HG03342 (cell line): ENCODE measurements at regions not wholly inside any gene's neighbourhood (a gene's known extent, or its start where the extent isn't known, plus 50 kb on each side); places are given as distances from the start of the nearest gene placed in this dataset.
"Not testable (repeated sequence)": the region's sequence is repeated elsewhere in the genome, so short reads cannot be mapped to it uniquely, and the experiment has no call there.

Experiments
- ATAC-seq: cut with Tn5 transposase; IDR thresholded peaks from one replicate; pipeline ENCODE4 v1.9.1; 2021; ENCODE audit warnings: mild to moderate bottlenecking, moderate library complexity; ENCODE audit not compliant: unreplicated experiment

DNA sequence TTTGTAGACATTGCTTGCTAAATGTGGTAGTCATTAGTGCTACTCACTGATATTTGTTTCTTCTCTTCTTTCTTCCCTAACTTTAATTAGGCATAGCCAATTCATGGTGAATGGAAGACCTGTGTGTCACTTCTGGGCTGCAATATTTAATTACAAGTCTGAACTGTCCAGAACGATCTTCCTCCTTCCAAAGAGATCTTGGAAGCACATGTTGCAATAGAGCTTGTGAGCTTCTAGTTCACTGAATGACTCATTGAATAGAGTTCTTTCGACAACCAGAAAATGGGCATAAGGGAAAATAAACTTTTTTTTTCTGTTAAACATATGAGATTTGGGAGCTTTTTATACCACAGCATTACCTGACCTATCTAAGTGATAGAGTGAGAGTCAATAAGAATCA, 1264.6 kb downstream of the PCDH9 start:
- no peak for ATAC-seq

DNA sequence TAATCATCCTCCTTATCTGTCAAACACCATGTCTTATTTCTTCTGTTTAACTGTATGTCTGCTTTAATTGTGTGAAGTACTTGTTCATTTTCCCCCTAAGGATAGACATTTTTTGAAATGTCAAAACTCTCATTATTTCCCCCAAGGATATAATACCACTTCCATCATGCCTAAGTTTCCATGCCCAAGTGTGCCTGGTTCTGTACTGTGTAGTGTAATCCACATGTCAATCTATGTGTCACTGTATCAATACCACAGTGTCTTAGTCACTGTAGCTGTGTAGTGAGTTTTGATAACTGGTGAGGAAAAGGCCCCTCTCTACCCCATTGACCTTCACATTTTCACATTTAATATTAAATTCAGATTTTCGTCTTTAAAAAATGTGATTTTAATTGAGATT, 1265.5 kb downstream of the PCDH9 start:
- ATAC-seq = no peak

DNA sequence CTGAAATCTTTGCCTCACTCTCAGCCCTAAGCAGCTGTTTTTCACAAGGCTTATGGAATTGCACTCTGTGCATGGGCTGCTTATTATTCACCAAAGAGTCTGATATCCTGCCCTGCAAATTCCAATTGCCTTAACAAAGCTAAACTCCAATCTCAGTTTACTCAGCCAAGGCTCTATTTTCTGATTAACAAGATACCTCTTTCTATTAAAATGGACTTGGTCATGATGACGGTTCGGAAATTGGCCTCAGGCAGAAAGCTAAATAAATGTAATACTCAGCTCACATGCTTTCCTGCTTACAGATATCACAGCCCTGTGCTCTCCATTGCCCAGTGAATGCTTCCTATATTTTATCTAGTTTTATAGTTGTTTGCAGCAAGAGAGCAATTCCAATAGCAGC, 1270.8 kb downstream of the PCDH9 start:
- ATAC-seq = no peak

DNA sequence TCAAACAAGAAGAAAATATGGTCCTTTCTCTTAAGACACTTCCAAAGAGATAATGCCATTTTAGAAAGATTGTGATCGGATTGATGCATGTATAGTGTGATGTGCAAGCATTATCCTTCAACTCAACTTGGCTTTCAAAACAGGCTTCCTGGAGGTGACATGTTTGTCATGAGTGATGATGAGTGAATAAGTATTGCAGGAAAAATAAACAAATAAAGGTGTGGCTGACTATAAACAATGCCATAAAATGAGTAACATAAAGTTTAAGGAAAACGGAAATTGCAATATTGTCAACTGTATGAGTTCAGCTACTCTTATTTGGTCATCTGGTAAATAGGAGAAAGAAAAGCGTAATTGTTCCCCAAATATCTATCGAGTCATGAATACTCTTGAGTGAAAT, 1283.7 kb downstream of the PCDH9 start:
- no peak for ATAC-seq

DNA sequence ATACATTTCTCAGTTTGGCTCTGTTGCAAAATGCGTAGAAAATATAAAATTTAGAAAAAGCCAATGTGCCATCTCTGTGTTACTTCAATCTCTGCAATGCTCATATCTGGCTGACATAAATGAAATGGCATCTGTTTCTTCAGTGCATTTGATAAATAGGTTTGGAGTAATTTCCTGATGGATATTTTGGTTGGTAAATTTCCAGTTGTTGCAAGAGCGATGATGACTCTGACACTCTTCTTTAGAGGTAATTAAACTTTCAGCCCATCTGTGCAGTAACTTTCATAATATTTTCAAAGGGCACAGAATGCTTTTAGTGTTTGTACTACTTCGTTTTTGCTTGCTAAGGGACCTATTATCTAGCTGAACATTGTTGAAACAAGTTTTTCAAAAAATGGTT, 1286.4 kb downstream of the PCDH9 start:
- no peak for ATAC-seq

DNA sequence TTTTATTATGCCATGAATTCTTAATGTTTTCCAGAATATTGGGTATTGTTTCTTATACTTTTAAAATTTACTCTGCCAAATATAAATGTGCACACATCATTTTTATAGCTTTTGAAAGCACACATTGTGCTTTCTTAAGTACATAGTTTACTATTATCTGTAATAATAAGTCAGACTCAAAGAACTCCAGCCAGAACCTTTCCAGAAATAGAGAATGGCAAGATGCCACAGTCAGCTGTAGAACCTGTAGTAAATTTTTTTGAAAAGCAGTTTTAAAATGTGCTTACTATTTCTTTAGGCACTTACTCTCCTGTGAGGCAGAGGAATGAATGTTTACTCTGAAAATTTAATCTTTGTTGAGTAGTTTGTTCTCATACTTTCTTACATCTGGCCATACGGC, 1287.1 kb downstream of the PCDH9 start:
- no peak for ATAC-seq

DNA sequence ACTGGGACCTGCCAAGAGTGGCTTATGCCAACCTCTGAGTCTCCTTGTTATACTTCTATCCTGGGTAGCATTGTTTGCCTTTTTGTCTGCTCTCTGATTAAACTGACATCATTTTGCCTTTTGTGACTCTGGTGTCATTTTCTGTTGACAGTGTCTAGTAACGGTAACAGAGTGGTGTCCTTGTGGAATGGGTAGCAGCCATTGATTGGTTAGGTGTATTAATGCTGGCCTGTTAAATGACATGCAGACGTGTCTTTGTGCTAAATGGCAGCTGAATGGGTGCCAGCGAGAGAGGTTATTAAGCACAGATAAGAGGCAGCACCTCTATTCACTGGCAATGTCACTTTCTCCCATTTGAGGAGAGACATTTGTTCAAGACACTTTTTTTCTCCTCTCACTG, 1289.4 kb downstream of the PCDH9 start:
- ATAC-seq = no peak

DNA sequence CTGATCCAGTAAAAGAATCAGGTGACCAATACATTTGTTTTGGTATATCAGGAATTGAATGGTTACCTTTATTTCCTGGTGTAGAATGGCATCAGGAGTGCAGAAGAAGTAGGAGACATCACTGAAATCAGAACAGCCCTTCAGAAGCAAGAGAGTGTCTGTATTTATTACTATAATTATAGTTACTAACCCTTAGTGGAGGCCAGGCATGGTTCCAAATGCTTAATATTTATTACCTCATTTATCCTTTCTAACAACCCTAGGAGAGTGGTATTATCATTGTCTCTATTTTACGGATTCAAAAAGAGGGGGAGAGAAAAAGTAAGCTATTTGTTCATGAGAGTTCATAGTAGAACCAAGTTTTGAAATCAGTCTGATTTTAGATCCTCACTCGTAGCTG, 1292.9 kb downstream of the PCDH9 start:
- ATAC-seq = no peak

DNA sequence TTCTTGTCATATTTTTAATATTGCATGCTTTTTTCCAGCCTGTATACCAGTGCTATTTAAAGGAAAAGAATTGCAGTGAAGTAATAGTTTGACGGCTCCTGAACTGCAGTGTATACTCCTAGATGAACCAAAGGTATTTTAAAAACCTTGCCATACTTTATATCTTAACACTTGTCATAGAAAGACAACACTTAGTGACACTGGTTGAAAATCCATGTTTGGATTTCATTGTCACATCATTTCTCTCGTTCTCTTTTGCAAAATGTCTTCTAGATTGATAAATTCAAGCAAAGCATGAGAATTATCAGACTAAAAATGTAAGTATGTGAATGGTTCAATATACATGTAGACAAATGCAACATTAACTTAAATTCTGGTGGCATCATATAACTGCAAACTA, 1293.9 kb downstream of the PCDH9 start:
- no peak for ATAC-seq

DNA sequence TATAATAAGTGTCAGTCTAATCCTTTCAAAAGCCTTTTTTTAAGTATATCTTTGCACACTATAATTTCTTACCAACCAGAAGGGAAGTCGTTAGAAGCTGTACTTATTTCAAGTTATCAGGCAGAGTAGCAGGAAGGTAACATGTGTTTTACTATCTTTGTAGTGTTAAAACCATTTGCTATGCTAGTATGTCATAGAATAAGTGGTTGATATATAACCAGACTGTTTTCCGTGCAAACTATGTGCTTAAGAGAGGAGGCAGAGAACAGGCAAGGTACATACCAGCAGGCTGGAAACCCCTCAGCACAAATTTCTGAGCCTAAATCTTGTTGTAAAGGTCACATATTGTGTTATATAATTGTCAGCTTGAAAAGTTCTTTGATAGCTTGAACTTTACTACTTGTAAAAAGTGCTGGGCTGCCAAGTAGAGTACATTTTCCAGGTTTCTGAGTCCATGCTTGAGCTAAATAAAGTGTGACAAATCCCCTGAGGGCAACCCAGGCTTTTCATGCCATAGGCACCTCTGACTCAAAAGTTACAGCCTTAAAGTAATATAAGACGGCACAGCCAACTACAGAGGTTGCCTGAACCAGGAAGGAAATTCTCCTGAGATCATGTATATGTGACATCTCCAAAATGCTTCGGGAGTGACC, 1297.4 kb downstream of the PCDH9 start:
- ATAC-seq = no peak

DNA sequence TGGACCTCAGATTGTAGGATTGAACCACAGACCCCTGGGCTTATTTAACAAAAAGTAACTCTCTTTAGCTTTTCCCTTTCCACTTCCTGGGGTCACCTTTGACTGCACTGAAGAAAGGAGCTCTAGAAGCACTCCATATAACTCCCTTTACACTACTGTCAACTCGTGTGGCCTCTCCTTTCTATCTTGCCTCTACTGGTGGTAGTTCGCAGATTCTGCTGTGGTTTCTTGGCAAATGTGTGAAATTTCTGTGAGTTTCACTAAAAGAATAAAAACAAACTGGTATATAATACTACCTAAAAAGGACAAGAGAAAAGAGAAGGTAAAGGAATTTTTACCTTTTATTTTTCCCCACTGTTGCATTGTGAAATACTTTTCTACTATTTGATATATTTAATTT, 1298.1 kb downstream of the PCDH9 start:
- no peak for ATAC-seq

DNA sequence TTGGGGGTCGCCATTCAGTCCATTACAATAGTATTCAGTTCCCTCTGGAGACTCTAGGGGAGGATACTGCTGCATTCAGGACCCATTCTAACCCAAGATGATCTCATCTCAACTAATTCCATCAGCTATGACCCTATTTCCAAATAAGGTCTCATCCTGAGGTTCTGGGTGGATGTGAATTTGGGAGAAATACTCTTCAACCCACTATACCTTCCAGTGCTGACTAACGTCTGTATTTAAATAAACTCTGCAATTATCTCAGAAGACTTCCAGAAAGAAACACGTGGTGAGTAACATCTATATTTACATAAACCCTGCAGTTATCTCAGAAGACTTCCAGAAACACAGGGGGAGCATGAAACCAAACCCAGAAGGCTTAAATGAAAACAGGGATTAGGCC, 1300.7 kb downstream of the PCDH9 start:
- ATAC-seq = no peak

DNA sequence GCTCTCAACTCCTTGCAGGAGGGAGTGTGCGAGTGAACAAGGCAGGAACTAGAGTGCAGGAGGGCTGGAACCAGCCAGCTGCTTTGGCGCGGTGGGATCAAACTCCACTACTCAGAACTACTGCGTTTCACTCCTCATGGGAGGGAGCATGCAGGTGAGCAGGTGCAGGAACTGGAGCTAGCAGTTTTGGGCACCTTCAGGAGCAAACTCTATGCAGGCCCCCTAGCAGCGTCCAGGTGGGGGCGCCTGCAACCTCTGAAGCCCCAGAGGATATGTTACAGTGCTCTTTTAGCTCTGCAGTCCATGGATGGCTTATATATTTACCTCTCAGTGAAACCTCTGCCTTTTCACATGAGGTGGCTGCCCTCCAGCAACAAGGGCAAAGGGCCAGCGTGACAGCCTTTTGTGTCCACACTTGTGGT, 1303.4 kb downstream of the PCDH9 start:
- no peak for ATAC-seq

DNA sequence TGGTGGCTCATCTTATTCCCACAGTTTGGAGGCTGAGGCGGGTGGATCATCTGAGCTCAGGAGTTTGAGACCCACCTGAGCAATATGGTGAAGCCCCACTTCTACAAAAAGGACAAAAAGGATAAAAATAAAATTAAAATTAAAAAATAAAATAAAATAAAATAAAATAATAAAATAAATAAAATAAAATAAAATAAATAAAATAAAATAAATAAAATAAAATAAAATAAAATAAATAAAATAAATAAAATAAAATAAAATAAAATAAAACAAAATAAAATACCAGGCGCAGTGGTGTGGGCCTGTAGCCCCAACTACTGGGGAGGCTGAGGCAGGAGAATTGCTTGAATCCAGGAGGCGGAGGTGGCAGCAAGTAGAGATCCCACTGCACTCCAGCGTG, 1307.3 kb downstream of the PCDH9 start:
- ATAC-seq = not testable (repeated sequence)

DNA sequence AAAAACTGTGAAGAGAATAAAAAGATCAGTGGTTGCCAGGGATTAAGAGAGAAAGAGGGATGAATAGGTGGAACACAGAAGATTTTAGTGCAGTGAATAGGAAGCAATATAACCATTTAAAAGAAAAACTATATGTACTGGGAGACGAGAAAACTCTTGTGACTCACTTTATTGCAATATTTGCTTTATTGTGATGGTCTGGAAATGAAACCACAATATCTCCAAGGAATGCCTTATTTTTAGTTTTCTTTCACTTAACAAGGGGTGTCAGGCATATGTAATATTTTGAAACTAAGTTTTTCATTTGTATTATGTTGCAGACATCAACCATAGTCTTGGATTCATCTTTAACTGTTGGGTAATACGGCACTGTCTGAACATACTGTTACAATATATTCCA, 1308.2 kb downstream of the PCDH9 start:
- no peak for ATAC-seq

DNA sequence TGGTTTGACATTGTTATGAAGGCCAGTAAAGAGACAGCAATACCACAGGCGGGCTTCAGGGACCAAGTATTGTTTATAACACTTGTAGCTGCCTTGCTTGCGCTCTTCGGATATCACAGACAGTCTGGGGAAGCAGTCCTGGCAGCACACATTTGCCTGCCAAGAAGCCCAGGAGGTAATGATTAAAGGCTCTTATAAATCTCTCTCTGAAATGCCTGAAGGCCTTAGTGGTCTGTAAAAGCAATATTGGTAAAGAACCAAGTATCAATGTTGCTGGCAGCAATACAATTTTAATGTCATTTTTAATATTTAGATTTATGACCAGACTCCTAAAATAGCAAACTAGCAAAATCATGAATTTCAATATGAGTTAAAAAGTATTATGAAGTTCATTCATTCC, 1312.4 kb downstream of the PCDH9 start:
- ATAC-seq = no peak

DNA sequence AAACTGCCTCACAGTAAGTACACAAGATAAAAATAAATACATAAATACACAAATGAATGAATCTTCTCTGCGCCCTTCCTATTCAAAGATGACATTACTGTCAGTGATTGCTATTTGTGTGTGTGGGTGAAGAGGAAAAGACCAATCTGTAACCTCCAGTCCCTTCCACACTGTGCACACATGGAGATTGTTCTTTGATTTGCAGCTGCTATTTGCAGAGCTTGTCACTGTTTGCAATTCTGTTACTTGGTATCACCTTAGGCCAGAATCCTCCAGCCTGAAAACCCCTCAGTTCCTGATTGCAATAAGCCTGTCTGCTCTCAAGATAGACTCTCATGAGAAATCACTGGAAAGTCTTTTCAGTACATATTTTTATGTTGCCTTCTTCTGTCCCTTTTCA, 1314.9 kb downstream of the PCDH9 start:
- ATAC-seq = no peak

DNA sequence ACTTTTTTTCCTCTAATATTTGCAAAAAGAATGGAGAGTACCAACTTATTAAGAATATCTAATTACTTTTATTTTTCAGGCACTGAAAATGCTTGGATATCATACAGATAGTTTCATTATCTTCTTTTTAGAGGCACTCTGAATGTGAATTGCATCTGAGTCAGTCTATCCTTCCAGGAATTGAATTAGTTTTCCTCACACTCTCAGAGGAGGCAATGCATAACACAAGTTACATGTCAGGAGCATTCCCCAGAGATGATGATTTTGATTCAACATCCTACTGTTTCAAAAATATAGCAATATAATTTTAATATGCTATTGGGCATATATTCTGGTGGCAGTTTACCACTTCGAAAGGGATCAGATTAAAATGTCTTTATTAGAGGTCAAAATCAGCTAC, 1315.4 kb downstream of the PCDH9 start:
- ATAC-seq = no peak

DNA sequence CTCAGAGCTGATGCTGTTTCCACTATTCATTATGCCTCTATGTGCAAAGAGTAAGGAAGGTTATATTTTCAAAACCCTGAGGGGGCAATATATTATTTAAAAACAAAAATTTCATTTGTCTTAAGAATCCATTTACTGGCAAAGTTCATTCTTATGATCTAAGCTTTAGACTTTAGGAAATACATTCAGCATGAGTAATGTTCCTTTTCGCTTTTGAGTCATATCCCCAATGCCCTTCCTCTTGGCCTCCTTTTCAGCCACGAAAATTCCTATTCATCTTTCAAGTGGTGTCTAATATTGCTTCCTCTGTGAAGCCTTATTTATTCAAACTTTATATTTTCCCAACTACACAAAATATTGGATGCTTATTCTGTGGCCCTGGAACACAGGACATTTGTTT, 1317.0 kb downstream of the PCDH9 start:
- ATAC-seq = no peak

DNA sequence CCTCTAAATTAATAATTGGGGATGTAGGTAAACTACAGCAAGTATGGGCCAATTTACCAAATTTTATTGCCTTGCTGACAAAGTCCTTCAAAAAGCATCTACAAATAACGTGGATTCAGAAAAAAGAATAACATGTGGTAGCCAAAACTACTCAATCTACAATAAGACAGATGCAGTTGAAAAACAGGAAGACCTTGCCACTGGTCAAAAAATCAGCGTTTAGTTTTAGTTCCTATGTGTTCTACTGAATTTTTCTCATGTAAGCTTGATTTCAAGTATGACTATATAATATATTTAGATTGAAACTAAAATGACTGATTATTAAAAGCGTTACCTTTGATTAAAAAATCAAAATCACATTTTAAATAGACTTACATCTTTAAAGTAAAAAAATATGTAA, 1317.6 kb downstream of the PCDH9 start:
- no peak for ATAC-seq

DNA sequence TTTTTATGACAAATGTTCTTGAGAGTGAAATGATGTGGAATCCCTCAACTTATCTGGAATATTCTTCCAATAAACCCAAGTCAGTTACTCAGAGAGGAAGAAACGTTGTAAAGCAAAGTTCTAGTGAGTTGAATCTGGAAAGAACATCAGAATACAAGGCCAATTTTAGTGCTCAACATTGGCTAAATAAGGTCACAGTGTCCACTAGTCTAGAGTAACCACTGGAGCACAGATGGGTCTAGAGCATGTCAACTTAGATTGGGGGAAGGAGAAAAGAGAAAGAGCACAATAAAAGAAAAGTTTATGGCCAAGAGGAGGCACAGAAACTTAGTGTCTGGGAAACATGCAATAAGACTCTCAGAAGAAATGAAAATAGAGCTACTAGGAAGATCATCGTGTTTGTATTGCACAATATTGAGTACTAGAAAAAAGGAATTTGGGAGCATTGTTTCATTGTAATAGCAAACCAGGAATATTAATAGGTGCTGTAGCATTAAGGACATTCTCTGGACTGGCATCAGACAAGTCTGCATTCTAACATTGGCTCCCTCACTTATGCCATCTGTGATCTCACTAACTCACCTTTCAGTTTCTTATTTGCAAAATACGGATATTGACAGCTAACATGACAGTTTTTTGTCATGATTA, 1318.5 kb downstream of the PCDH9 start:
- ATAC-seq = no peak

DNA sequence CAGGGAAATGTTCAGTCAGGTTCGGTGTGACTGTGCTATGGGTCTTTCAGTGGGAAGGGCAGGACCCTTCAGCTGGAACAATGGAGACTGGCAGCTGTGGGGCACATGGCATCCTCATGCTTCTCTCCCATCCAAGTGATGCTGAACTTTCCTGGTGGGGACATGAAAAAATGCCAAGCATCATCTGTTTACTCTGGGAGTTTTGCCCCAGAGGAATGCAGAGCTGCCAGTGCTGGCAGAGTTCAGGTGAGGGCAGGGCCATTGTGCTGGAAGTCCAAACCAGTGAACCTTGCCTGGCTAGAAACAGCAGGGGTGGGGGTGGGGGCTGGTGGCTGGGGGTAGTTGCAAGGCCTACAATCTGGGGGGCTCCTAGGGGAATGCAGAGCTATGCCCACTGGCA, 1320.6 kb downstream of the PCDH9 start:
- ATAC-seq = no peak
